ENCODE measurements at regions not wholly inside any gene's neighbourhood (a gene's known extent, or its start where the extent isn't known, plus 50 kb on each side); places are given as distances from the start of the nearest gene placed in this dataset.

- Histone ChIP-seq H3K79me2 (ENCODE audit: low read length) (no peaks in the 10 kb centered on the region), H3K4me3 (ENCODE audit: low read length) (no peak overlapping the region), H3K36me3 (ENCODE audit: low read depth, low read length) (no peaks in the 10 kb centered on the region), H3K9ac (ENCODE audit: low read length) (no peak overlapping the region), H3F3A (ENCODE audit: low read length, unreplicated experiment) (no peaks in the 10 kb centered on the region), H3K4me2 (ENCODE audit: low read length) (no peak overlapping the region), H3K4me1 (ENCODE audit: insufficient read depth, low read length) (peaks cover 47% of the 10 kb centered on the region), H2AFZ (ENCODE audit: low read length) (no peak overlapping the region), H3K9me3 (ENCODE audit: low read length) (no peaks in the 10 kb centered on the region), H3K27ac (ENCODE audit: low read length) (no peak overlapping the region), H3K27me3 (ENCODE audit: low read length) (no peaks in the 10 kb centered on the region), H3K9me2 (replicated peaks; ENCODE audit: low read length) (no peaks in the 10 kb centered on the region), H4K20me1 (ENCODE audit: low read length) (no peaks in the 10 kb centered on the region)
- ChIA-PET CTCF (no interaction called here), POLR2A (ENCODE audit: unreplicated experiment) (no interaction called here)
- DNase-seq (no peak), ATAC-seq (no peak)
- intact Hi-C loops (cut with micrococcal nuclease) = no loop called here
- TF ChIP-seq EZH2 (IDR thresholded peaks at IDR 0.05; ENCODE audit: low read length, unreplicated experiment) (no peak), EZH2phosphoT487 (IDR thresholded peaks at IDR 0.05; ENCODE audit: borderline replicate concordance, low read length) (no peak), CTCF (conservative IDR thresholded peaks at IDR 0.05; ENCODE audit: low read depth, low read length) (no peak)
- BruUV-seq (replicated peaks) = no TSS peak
Measured at GRCh38 chr12:127552838-127553237, 714.1 kb upstream of the TMEM132C start.

- Histone ChIP-seq H3K27ac (ENCODE audit: low read length) (no peak overlapping the region), H3K9me3 (ENCODE audit: low read length) (no peaks in the 10 kb centered on the region), H3K9ac (ENCODE audit: low read length) (no peak overlapping the region), H3K9me2 (replicated peaks; ENCODE audit: low read length) (no peaks in the 10 kb centered on the region), H3K36me3 (ENCODE audit: low read depth, low read length) (no peaks in the 10 kb centered on the region), H3K4me1 (ENCODE audit: insufficient read depth, low read length) (peaks cover 43% of the 10 kb centered on the region), H3K4me2 (ENCODE audit: low read length) (no peak overlapping the region), H3F3A (ENCODE audit: low read length, unreplicated experiment) (no peaks in the 10 kb centered on the region), H4K20me1 (ENCODE audit: low read length) (no peaks in the 10 kb centered on the region), H3K4me3 (ENCODE audit: low read length) (no peak overlapping the region), H3K27me3 (ENCODE audit: low read length) (no peaks in the 10 kb centered on the region), H3K79me2 (ENCODE audit: low read length) (no peaks in the 10 kb centered on the region), H2AFZ (ENCODE audit: low read length) (no peak overlapping the region)
- BruUV-seq (replicated peaks) = no TSS peak
- TF ChIP-seq CTCF (conservative IDR thresholded peaks at IDR 0.05; ENCODE audit: low read depth, low read length) (no peak), EZH2phosphoT487 (IDR thresholded peaks at IDR 0.05; ENCODE audit: borderline replicate concordance, low read length) (no peak), EZH2 (IDR thresholded peaks at IDR 0.05; ENCODE audit: low read length, unreplicated experiment) (no peak)
- intact Hi-C loops (cut with micrococcal nuclease) = no loop called here
- ChIA-PET CTCF (no interaction called here), POLR2A (ENCODE audit: unreplicated experiment) (no interaction called here)
- ATAC-seq (no peak), DNase-seq (peak; percentile 19)
Measured at GRCh38 chr12:127555071-127555470, 711.9 kb upstream of the TMEM132C start.

- POLR2A ChIA-PET (ENCODE audit: unreplicated experiment) = no interaction called here
- no TSS peak for BruUV-seq (replicated peaks)
Measured at GRCh38 chr12:127556231-127556886, 710.6 kb upstream of the TMEM132C start.

More at GRCh38 chr12:127556231-127556886, 710.6 kb upstream of the TMEM132C start:
- no peak for ATAC-seq
- Histone ChIP-seq H3K79me2 (ENCODE audit: low read length) (no peaks in the 10 kb centered on the region), H3K4me3 (ENCODE audit: low read length) (no peak overlapping the region), H3F3A (ENCODE audit: low read length, unreplicated experiment) (no peaks in the 10 kb centered on the region), H3K4me2 (ENCODE audit: low read length) (no peak overlapping the region), H3K27ac (ENCODE audit: low read length) (no peak overlapping the region), H3K4me1 (ENCODE audit: insufficient read depth, low read length) (peaks cover 34% of the 10 kb centered on the region), H2AFZ (ENCODE audit: low read length) (no peak overlapping the region), H3K36me3 (ENCODE audit: low read depth, low read length) (no peaks in the 10 kb centered on the region), H3K9me3 (ENCODE audit: low read length) (no peaks in the 10 kb centered on the region), H3K9me2 (replicated peaks; ENCODE audit: low read length) (no peaks in the 10 kb centered on the region), H3K9ac (ENCODE audit: low read length) (no peak overlapping the region), H3K27me3 (ENCODE audit: low read length) (no peaks in the 10 kb centered on the region), H4K20me1 (ENCODE audit: low read length) (no peaks in the 10 kb centered on the region)
- TF ChIP-seq EZH2phosphoT487 (IDR thresholded peaks at IDR 0.05; ENCODE audit: borderline replicate concordance, low read length) (no peak), CTCF (conservative IDR thresholded peaks at IDR 0.05; ENCODE audit: low read depth, low read length) (no peak), EZH2 (IDR thresholded peaks at IDR 0.05; ENCODE audit: low read length, unreplicated experiment) (no peak)
- no peak for DNase-seq
- intact Hi-C loops (cut with micrococcal nuclease) = no loop called here
- CTCF ChIA-PET = no interaction called here

Data from PC-3 (cell line).